ENCODE measurements at regions not wholly inside any gene's neighbourhood (a gene's known extent, or its start where the extent isn't known, plus 50 kb on each side); places are given as distances from the start of the nearest gene placed in this dataset.
A peak's percentile ranks its signal among the peaks of the same experiment; 100 is the strongest.

DNA sequence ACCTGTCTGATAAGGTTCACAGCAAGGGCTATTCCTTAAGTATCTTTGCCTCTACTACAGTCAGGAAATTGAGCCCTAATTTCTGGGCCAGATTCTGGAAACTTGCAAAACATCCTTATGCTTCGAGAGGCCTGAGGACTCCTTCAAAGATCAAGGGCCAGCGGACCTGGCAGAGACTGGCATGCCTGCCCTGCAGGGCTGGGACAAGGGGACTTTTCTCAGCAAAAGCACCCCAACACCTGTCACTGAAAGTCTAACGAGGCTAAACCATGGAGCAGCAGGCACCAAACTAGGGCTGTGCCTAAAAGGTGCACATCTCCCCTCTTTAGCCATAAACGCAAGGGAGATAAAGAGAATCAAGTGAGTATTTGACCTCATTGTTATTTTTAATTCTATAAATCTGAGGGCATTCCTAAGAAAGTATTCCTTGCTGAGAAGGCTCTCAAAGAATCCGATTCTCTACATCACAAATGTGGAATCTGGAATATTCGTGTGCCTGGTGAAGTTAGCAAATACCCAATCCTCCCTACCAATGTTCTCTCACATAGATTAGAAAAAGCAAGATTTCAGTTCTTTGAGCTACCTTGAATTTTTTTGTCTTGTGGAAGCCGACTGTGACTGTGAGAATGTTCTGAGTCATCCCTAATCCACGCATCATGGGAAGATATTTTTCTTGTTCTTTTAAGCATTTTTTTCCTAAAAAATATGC is 328.2 kb upstream of the NOVA1 start:
- peak; percentile 87 for ATAC-seq
- Histone ChIP-seq H3K4me1 (no peaks in the 10 kb centered on the region), H3K4me3 (no peak overlapping the region), H3K27ac (no peak overlapping the region), H3K9me3 (no peaks in the 10 kb centered on the region), H3K27me3 (no peaks in the 10 kb centered on the region), H3K36me3 (no peaks in the 10 kb centered on the region)
- DNase-seq = peak; percentile 72
- TF ChIP-seq CTCF (IDR thresholded peaks at IDR 0.05) = no peak
- intact Hi-C loops (cut with DNase I) = no loop called here

GRCh38 chr14:26926585-26926984 is 328.8 kb upstream of the NOVA1 start:
- Histone ChIP-seq H3K4me3 (no peak overlapping the region), H3K9me3 (no peaks in the 10 kb centered on the region), H3K27ac (no peak overlapping the region), H3K36me3 (no peaks in the 10 kb centered on the region), H3K27me3 (no peaks in the 10 kb centered on the region), H3K4me1 (no peaks in the 10 kb centered on the region)
- no peak for TF ChIP-seq CTCF (IDR thresholded peaks at IDR 0.05)
- ATAC-seq = no peak
- DNase-seq = no peak
- intact Hi-C loops (cut with DNase I) = no loop called here

- Histone ChIP-seq H3K4me3 (no peak overlapping the region), H3K36me3 (no peaks in the 10 kb centered on the region), H3K9me3 (no peaks in the 10 kb centered on the region), H3K27ac (no peak overlapping the region), H3K4me1 (no peaks in the 10 kb centered on the region), H3K27me3 (no peaks in the 10 kb centered on the region)
- DNase-seq = no peak
- intact Hi-C loops (cut with DNase I) = no loop called here
- TF ChIP-seq CTCF (IDR thresholded peaks at IDR 0.05) = no peak
- no peak for ATAC-seq
Measured at GRCh38 chr14:26928019-26928418, 330.2 kb upstream of the NOVA1 start.

- no peak for ATAC-seq
- no peak for TF ChIP-seq CTCF (IDR thresholded peaks at IDR 0.05)
- Histone ChIP-seq H3K27ac (no peak overlapping the region), H3K27me3 (no peaks in the 10 kb centered on the region), H3K4me3 (no peak overlapping the region), H3K4me1 (no peaks in the 10 kb centered on the region), H3K9me3 (no peaks in the 10 kb centered on the region), H3K36me3 (no peaks in the 10 kb centered on the region)
- DNase-seq = no peak
- intact Hi-C loops (cut with DNase I) = no loop called here
Measured at GRCh38 chr14:26929361-26929760, 331.5 kb upstream of the NOVA1 start.

DNA sequence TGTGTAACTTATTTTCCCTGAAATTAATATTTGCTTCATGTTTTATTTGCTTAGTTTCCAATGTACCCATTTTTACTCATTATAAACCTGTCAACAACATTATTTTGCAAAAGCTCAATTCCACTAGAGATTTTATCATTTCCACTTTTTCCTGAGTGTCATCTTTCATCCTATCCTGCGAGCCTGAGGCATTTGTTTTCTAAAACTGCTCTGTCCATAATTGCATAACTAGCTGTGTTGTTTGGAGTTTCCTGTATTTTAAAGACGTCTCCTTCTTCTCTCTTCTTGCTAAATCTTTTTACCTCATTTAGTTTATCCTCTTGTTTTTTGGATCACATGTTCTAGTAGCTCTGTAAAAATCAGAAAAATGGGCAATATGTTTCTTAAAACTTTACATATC is 332.7 kb upstream of the NOVA1 start:
- Histone ChIP-seq H3K9me3 (no peaks in the 10 kb centered on the region), H3K36me3 (no peaks in the 10 kb centered on the region), H3K4me1 (no peaks in the 10 kb centered on the region), H3K27ac (no peak overlapping the region), H3K4me3 (no peak overlapping the region), H3K27me3 (no peaks in the 10 kb centered on the region)
- intact Hi-C loops (cut with DNase I) = no loop called here
- DNase-seq = no peak
- TF ChIP-seq CTCF (IDR thresholded peaks at IDR 0.05) = no peak
- no peak for ATAC-seq

DNA sequence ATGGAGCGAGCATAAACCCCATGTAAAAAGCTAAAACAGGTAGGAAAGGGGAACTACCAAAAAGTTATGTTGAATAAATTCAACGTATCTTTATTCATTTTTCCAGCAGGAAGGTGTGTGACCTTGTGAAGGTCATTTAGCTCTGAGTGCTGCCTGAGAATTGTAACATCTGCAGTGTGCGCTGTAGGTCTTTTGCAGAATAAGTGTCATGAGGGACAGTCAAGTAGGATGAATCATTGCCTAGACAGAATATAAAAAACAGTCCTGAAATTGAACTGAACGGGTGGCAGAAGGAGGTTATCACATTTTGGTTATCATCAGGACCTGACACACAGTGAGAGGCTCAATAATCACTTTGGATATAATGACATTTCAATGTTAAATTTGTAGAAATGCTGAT is 334.8 kb upstream of the NOVA1 start:
- H3K4me1 ChIP-seq = no peaks in the 10 kb centered on the region
- DNase-seq (no peak), ATAC-seq (no peak)
- no peak overlapping the region for H3K27ac ChIP-seq
- no peaks in the 10 kb centered on the region for H3K27me3 ChIP-seq
- no peaks in the 10 kb centered on the region for H3K36me3 ChIP-seq
- no peak overlapping the region for H3K4me3 ChIP-seq
- no peaks in the 10 kb centered on the region for H3K9me3 ChIP-seq
- intact Hi-C loops (cut with DNase I) = no loop called here
- TF ChIP-seq CTCF (IDR thresholded peaks at IDR 0.05) = no peak
